ENCODE measurements at regions not wholly inside any gene's neighbourhood (a gene's known extent, or its start where the extent isn't known, plus 50 kb on each side); places are given as distances from the start of the nearest gene placed in this dataset.
"Not testable (repeated sequence)": the region's sequence is repeated elsewhere in the genome, so short reads cannot be mapped to it uniquely, and the experiment has no call there.

DNA sequence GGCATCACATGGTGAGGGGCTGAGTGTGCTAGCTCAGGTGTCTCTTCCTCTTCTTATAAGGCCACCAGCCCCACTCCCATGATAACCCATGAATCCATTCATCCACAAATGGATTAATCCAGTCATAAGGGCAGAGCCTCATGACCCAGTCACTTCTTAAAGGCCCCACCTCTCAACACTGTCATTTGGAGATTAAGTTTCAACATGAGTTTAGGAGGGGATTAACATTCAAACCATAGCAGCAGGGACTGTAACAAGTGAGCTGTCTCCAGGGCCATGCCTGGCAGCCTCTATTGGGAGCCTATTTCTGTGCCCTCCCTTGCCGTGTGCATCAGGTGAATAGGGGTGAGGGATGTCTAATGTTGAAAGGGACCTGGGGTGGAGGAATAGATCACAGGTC, 77.5 kb downstream of the CHRD start:
- intact Hi-C loops (cut with DNase I), result no loop called here
- Histone ChIP-seq H3K36me3 (no peaks in the 10 kb centered on the region), H3K4me3 (no peak overlapping the region), H3K27ac (no peak overlapping the region), H3K27me3 (no peaks in the 10 kb centered on the region), H3K4me1 (no peaks in the 10 kb centered on the region), H3K9me3 (no peaks in the 10 kb centered on the region)
- TF ChIP-seq POLR2A (IDR thresholded peaks at IDR 0.05), result no peak
- TF ChIP-seq, protein P1, sequence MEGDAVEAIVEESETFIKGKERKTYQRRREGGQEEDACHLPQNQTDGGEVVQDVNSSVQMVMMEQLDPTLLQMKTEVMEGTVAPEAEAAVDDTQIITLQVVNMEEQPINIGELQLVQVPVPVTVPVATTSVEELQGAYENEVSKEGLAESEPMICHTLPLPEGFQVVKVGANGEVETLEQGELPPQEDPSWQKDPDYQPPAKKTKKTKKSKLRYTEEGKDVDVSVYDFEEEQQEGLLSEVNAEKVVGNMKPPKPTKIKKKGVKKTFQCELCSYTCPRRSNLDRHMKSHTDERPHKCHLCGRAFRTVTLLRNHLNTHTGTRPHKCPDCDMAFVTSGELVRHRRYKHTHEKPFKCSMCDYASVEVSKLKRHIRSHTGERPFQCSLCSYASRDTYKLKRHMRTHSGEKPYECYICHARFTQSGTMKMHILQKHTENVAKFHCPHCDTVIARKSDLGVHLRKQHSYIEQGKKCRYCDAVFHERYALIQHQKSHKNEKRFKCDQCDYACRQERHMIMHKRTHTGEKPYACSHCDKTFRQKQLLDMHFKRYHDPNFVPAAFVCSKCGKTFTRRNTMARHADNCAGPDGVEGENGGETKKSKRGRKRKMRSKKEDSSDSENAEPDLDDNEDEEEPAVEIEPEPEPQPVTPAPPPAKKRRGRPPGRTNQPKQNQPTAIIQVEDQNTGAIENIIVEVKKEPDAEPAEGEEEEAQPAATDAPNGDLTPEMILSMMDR (IDR thresholded peaks at IDR 0.05), result no peak
- no peak for DNase-seq
- 71 to 80% methylated on average over 1 of the region's 1 CpG for WGBS, 2 donors

DNA sequence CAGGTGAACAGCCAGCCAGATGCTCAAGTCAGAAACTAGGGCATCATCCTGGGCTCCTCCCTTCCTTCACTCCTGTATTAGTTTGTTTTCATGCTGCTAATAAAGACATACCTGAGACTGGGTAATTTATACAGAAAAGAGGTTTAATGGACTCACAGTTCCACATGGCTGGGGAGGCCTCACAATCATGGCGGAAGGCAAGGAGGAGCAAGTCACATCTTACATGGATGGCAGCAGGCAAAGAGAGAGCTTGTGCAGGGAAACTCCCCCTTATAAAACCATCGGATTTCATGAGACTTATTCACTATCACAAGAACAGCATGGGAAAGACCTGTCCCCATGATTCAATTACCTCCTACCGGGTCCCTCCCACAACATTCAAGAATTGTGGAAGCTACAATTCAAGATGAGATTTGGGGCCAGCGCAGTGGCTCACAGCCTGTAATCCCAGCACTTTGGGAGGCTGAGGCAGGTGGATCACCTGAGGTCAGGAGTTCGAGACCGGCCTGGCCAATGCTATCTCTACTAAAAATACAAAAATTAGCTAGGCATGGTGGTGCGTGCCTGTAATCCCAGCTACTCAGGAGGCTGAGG, 78.0 kb downstream of the CHRD start:
- DNase-seq; H3K27me3 ChIP-seq; H3K36me3 ChIP-seq; H3K4me1 ChIP-seq; H3K4me3 ChIP-seq; intact Hi-C loops (cut with DNase I); H3K9me3 ChIP-seq; H3K27ac ChIP-seq: not testable (repeated sequence)
- 87 to 94% methylated on average over 7 of the region's 7 CpGs for WGBS, 2 donors

GRCh38 chr3:184459355-184459754, 79.5 kb downstream of the CHRD start:
- WGBS, 2 donors, result 57 to 72% methylated on average over 4 of the region's 4 CpGs
- intact Hi-C loops (cut with DNase I), result no loop called here
- no peak for DNase-seq

DNA sequence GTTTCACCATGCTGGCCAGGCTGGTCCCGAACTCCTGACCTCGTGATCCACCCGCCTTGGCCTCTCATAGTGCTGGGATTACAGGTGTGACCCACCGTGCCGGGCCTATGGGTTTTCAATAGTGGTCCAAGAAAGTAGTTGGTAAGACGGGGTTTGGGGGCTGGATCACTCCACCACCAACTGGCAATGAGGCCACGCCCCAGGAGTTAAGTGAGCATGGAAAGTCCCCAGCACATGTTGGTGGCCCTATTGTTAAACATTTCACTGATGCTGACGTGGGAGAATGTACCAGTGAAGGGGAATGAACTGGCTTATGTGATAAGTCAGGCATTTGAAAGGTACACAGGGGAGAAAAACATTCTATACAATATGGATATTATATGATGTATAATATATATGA, 80.4 kb downstream of the CHRD start:
- TF ChIP-seq POLR2A (IDR thresholded peaks at IDR 0.05), result no peak
- TF ChIP-seq, protein P1 (IDR thresholded peaks at IDR 0.05), result no peak
- H3K4me3 ChIP-seq, result no peak overlapping the region
- intact Hi-C loops (cut with DNase I), result loop anchor here (10.0 kb wide), 1 partner anchor 55 kb away; no protein-coding TSS in a partner anchor
- no peak for DNase-seq
- no peak overlapping the region for H3K27ac ChIP-seq
- H3K27me3 ChIP-seq, result no peaks in the 10 kb centered on the region
- no peaks in the 10 kb centered on the region for H3K36me3 ChIP-seq
- no peaks in the 10 kb centered on the region for H3K4me1 ChIP-seq
- H3K9me3 ChIP-seq, result no peaks in the 10 kb centered on the region
- WGBS, 2 donors, result 76 to 86% methylated on average over 4 to 8 of the region's 8 CpGs

More at GRCh38 chr3:184459355-184459754, 79.5 kb downstream of the CHRD start:
- TF ChIP-seq POLR2A (IDR thresholded peaks at IDR 0.05), result no peak
- TF ChIP-seq, protein P1 (IDR thresholded peaks at IDR 0.05), result no peak
- Histone ChIP-seq H3K4me1 (no peaks in the 10 kb centered on the region), H3K27me3 (no peaks in the 10 kb centered on the region), H3K27ac (no peak overlapping the region), H3K36me3 (no peaks in the 10 kb centered on the region), H3K4me3 (no peak overlapping the region), H3K9me3 (no peaks in the 10 kb centered on the region)

DNA sequence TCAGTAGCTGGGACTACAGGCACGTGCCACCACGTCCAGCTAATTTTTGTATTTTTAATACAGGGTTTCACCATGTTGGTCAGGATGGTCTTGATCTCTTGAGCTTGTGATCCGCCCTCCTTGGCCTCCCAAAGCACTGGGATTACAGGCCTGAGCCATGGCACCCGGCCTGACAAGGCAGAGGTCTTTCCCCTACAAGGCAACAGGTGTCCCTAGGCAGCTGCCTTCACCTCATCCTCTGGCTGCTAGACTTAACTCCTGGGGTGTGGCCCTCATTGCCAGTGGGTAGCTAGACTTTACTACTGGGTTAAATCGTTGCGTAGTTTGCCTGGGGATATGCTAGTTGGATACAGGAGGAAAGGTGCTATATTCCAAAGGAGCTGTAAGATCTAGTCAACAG, 81.4 kb downstream of the CHRD start:
- DNase-seq, result no peak
- intact Hi-C loops (cut with DNase I), result loop anchor here (10.0 kb wide), 1 partner anchor 54 kb away; no protein-coding TSS in a partner anchor

More for the DNA sequence above, 81.4 kb downstream of the CHRD start:
- Histone ChIP-seq H3K27me3 (no peaks in the 10 kb centered on the region), H3K4me3 (no peak overlapping the region), H3K9me3 (no peaks in the 10 kb centered on the region), H3K4me1 (peaks cover 0 to 5% (median 2%) of the 10 kb centered on the region in 3 donors), H3K36me3 (no peaks in the 10 kb centered on the region), H3K27ac (no peak overlapping the region)
- 74 to 86% methylated on average over 3 to 5 of the region's 6 CpGs for WGBS, 2 donors
- no peak for TF ChIP-seq POLR2A (IDR thresholded peaks at IDR 0.05)
- TF ChIP-seq, protein P1 (IDR thresholded peaks at IDR 0.05), result no peak
